22Rv1 (cell line): ENCODE measurements at regions not wholly inside any gene's neighbourhood (a gene's known extent, or its start where the extent isn't known, plus 50 kb on each side); places are given as distances from the start of the nearest gene placed in this dataset.

Source experiments
- H3K27ac ChIP-seq: fragments of 450-650 bp; 2 replicates; pipeline ENCODE4 v1.5.1; 2017
- CTCF ChIP-seq: fragments of 450-650 bp; IDR thresholded peaks from 2 replicates; pipeline ENCODE4 v1.5.1; 2017; ENCODE audit warnings: mild to moderate bottlenecking
- ZFX ChIP-seq: fragments of 450-650 bp; IDR thresholded peaks from 2 replicates; pipeline ENCODE4 v1.6.1; 2017; ENCODE audit warnings: antibody characterized with exemption, borderline replicate concordance

- no peak overlapping the region for H3K27ac ChIP-seq
- TF ChIP-seq ZFX (no peak), CTCF (no peak)
Observed at GRCh38 chr1:29990304-29990703, 733.1 kb downstream of the MATN1 start.

GRCh38 chr1:29986986-29987385, 736.4 kb downstream of the MATN1 start:
- TF ChIP-seq ZFX, result no peak
- H3K27ac ChIP-seq, result no peak overlapping the region

GRCh38 chr1:29985606-29985945, 737.8 kb downstream of the MATN1 start:
- H3K27ac ChIP-seq, result no peak overlapping the region
- no peak for TF ChIP-seq ZFX
- no peak for TF ChIP-seq CTCF

- no peak overlapping the region for H3K27ac ChIP-seq
- no peak for TF ChIP-seq ZFX
- no peak for TF ChIP-seq CTCF
Observed at GRCh38 chr1:29984862-29985605, 738.4 kb downstream of the MATN1 start.

GRCh38 chr1:29984166-29984861, 739.1 kb downstream of the MATN1 start:
- no peak for TF ChIP-seq CTCF
- TF ChIP-seq ZFX, result no peak
- no peak overlapping the region for H3K27ac ChIP-seq

- TF ChIP-seq ZFX (no peak), CTCF (no peak)
- no peak overlapping the region for H3K27ac ChIP-seq
Observed at GRCh38 chr1:29983321-29983720, 740.1 kb downstream of the MATN1 start.

GRCh38 chr1:29981586-29982239, 741.7 kb downstream of the MATN1 start:
- no peak overlapping the region for H3K27ac ChIP-seq
- no peak for TF ChIP-seq ZFX
- TF ChIP-seq CTCF, result no peak
